DMS 273 (cell line): ENCODE measurements at regions not wholly inside any gene's neighbourhood (a gene's known extent, or its start where the extent isn't known, plus 50 kb on each side); places are given as distances from the start of the nearest gene placed in this dataset.

Experiments used
- DNase-seq: peaks from one replicate; lab custom pipeline; 2025; ENCODE audit not compliant: unreplicated experiment; lab: John Stamatoyannopoulos, UW

DNA sequence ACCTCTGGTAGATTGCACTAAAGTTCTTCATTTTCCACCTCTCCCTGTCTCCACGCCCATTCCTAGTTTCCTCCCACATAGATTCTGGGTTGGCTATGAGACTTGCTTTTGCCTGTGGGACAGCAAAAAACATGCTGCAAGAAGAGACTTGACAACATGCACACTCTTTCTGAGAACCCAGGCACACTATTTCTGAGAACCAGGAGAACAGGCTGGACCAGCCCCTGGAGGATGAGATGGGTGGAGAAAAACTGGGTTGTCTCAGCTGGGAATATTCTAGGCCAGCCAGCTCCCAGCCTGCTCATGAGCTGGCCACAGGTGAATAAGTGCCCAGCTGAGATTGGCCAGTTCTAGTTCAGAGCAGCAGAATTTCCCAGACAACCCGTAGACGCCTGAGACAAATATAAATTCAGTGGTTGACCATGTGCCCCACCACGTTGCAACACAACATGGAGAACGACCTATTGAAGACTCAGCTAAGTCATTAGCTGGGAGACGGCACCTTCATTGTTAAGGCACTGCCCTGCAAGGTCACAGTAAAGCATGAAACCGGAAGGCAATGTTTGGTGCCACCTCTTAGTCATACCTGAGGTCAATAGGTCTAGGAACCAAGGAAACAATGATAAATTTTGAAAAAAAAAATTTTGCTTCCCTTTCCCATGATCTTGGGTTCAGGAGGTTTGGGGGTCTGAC is 92.7 kb upstream of the AKR1E2 start:
- DNase-seq: no peak

DNA sequence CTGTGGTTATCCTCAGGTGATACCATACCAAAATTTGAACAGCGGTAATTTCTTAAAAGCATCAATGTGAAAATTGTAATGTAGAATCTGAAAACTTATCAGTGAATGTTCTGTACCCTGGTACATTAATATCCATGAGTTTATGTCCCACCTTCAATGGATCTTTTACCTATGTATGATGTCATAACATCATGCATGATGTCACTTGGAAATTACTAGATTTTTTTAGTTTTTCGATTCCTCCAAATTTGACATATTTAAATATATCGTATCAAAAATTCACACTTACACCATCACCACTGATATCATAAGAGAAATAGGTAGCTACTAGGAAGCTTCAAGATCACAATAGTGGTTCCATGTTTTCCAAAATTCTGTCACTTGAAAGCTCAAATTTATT is 95.0 kb upstream of the AKR1E2 start:
- no peak for DNase-seq

DNA sequence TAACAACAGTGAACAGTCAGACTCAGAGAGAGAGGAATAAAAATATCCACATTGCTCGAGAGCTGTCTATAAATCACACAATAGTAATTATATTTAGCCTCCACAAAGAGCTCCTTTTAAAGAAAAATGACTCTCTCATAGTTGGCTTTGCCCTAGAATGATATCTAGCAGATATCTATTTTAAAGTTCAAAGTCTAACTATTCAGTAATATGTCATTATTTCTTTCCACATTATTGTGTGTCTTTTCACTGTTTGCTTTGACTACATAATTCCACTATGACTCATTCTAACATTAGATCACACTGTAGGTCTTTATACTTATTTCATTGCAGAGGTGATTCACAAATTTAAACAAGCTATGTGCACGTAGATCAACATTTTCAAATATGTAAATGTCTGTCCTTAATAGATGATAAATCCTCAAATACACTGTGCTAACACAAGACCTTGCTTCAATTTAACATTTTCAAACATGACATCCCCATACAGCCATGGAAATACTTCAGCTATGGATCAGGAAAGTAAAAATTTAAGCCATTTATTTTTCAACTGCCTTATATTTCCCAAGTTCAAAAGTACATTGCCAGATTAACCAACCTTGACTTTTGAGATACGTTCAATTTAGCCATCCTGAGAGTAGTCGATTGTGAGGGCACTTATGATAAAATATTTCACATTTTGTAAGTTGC is 99.9 kb upstream of the AKR1E2 start:
- no peak for DNase-seq

DNA sequence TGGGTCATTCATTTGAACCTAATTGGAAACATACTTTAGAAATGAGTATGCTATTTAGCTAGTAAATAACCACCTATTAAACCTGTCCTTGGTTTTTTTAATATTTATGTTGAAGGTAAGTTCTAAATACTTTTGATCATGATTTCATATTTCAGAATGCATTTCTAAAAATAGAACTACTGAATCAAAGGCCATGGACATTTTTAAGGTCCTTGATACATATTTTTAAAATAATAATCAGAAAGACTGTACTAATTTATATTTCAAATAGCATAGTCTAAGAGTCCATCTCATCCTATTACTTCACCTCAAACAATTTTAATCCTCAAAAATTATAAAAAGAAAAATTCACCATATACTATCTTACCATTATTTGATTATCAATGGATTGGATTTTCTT is 102.1 kb upstream of the AKR1E2 start:
- DNase-seq: no peak

DNA sequence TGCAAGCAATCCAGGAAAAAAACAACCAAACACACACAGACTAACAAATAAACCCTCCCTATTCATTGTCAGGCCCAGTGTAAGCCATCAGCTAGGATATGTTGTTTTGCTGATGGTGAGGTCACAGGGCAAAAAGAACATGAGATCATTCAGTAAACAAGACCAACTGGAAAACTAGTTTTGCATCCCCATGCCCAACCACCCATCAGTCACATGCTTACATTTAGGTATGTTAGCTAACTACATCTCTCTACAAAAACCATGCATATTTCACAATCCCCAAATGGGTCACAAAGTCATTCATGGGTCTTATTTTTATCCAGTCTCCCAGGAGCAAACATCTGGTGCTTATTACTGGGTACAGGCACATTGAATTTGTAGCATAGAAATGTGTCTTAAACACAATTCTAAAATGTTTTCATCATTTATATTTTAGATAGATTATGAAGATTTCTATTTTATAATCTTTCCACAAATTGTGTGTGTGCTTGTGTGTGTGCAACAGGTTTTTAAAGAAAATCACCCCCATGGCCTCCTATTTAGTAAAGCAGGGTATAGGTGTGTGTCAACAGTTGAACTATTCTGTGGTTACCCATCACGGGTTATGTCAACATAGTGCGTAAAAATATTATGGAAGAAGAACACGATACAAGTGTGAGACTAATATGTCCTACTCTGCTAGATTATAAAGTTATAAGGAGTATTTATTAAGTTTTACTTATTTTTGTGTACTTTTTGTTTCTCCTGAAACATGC is 103.8 kb upstream of the AKR1E2 start:
- no peak for DNase-seq

DNA sequence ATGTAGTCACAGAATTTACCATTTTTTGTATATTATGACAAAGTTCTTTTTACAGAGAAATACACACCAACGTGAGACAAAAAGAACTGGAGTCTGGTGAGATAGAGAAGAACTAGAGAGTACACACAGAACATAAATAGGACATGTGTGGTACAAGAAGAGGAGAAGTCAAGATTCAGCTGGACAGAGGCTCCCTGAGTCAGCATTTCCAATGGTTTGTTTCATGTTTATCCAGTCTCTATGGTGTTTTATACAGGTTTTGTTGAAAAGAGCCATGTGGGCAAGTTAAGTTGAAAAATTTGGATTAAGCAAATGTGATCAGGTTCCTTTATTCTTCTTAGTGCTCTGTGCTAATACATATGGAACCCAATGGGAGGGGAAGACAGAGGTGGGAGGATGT is 105.5 kb upstream of the AKR1E2 start:
- DNase-seq: no peak

DNA sequence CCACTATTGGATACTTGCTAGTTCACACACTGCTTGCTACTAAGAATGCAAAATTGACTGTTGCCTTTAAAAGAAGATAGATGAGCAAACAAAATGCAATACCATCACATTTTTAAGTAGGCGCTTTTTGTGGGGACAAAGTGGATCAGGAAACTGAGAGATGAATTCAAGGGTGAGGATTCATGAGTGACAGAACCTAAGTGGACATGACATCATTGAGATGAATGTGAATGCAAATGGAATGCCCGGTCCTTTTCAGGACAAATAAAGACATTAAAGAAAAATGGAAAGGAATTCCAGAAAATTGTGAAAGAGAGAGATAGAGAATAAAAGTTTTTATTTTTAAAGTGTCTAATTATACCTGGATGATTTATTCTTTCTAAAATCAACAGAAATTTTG is 106.3 kb upstream of the AKR1E2 start:
- no peak for DNase-seq

DNA sequence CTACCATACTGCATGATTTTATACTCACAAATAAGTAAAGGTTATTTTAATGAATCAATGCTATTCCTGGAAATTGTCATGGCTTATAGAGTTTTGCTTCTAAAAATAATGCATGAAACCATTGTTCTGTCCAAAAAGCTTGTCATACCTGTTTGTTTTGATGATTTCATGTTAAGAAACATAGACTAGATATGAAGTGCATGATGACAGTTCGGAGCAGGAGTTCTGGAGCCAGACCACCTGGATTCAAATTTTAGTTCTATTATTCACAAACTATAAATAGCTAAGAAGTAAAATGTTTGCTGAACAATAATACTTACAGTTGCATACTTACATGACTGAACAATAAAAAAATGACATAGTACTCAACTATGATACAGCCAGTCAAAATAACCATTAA is 107.0 kb upstream of the AKR1E2 start:
- DNase-seq: no peak

DNA sequence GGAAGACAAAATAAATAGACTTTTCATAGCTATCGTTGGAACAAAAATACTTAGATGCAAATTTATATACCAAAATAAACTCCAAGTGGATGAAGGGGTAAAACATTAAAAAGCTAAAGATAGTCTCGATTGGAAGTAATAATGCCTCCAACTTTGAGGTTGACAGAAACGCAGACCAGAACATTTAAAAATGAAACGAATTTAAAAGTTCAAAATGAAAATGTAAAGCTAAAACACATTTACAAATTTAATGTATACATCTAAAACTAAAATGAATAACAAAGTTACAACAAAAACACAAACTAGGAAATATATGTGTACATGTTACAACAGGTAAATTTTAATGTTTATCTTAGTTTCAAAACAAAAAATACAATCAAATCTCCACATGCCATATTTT is 107.5 kb upstream of the AKR1E2 start:
- DNase-seq: no peak

DNA sequence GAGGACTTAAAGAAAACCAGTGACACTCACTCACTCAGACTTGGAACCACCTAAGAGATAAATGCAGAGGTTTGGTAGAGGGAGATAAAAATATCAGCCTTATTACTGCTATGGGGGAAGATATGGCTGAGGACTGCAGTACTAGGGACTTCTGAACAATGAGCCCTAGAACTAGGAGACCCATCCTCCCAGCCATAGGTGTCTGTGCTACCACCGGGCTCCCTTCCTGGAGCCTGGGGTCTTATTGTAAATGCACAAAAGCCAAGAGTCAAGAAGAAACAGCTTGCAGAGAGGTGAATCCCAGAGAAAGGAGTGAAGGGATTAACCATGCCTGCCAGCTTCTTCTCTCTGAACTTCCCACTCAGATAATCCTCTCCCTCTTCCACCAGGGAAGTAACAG is 108.3 kb upstream of the AKR1E2 start:
- no peak for DNase-seq

DNA sequence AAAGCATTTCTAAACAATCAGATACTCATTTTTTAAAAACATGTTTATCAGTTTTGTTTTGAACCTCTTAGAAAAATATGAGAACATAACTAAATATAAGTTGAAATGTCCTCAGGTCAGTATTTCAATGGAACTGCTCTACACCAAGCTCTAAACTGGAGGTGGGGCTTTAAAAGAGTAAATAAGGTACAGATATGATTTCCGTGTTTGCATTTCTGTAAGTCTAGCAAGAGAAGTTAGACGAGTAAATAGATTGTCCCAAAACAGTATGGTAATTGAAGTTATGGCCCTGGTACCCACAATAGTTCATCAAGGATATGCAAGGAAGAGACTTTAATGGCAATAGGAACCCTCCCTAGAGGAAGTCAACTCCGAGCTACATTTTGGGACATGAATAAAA is 115.1 kb upstream of the AKR1E2 start:
- no peak for DNase-seq

DNA sequence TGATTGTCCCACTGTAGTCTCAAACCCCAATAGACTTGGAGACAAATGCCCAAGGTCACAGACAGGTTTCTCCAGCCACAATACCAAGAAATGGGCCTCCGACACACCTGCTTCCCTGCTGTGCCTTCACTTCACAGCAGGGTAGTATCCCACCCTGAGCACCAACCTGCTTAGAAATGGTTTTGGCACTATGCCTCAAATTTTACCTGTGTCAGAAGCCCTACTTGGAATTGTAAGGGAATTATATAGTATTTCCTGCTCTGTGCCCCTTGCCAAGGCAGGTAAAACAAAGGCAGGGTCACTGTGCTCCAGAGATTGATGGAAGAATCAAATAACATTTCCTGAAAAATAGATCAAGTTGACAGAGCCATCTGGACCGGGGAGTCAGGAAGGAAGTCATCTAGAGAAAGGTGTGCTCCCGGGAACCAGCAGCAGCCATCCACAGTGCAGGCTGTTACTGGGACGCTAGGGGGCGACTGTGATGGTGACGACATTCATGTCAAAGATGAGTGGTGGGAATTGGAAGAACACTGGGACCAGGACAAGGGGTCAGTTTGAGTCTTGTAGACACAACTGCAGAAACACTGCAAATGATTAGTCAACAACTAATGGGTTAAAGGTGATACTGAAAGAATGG is 117.8 kb upstream of the AKR1E2 start:
- DNase-seq: peak; percentile 2

DNA sequence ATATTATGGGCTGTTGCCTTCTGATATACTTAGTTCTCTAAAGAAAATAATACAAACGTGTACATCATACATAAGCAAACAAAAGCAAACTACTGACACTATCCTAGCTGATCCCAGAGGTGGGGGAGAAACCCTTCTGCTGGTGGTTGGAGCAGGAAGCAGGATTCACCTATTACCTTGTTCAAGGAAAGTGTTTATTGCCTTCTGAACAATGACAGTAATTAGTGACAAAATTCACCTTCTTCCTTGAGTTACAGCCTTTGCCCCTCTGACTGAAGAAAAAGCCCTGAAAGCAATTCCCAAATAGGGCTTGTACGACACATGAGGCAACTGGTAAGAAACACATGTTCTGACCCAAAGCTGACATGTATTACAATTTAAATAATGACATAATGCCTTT is 118.8 kb upstream of the AKR1E2 start:
- DNase-seq: no peak

DNA sequence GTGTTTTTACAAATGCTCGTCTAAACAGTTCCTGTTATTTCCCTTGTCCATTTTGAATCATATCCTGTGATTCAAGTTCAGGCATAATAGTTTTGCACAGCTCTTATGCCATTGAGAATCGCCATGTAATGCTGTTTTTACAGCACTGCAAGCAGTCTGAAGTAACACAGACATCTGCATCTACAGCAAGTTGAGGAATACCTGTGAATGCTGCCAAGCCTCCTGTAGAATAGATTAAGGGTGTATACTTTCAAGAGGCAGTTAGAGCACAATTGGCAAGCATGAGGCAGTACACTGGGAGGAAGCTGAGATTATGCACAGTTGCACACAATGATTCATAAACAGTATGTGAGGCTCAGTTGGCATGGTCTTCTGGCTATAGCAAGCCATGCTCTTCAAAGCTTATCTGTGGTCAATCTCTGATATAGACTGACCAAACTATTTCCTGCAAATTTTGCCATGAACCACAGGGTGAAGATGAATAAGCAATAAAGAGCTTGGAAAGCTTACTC is 121.9 kb upstream of the AKR1E2 start:
- no peak for DNase-seq

DNA sequence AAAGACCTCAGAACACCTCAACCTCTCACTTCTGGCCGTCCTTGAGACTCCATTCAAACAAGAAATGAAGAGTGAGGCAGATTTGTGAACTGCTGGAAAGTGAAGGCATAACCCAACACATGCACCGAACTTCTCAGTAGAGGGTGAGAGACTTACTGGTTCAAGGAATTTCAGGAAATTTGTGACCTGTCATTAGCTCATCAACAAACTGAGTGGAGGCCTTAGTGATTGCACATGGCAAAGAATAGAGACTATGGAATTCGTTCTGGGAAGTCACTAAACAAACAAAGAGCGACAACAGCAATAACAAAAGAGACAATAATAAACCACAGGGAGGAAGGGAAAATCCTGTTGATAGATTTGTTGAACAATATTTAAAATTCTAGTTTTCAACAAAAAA is 125.0 kb upstream of the AKR1E2 start:
- no peak for DNase-seq

DNA sequence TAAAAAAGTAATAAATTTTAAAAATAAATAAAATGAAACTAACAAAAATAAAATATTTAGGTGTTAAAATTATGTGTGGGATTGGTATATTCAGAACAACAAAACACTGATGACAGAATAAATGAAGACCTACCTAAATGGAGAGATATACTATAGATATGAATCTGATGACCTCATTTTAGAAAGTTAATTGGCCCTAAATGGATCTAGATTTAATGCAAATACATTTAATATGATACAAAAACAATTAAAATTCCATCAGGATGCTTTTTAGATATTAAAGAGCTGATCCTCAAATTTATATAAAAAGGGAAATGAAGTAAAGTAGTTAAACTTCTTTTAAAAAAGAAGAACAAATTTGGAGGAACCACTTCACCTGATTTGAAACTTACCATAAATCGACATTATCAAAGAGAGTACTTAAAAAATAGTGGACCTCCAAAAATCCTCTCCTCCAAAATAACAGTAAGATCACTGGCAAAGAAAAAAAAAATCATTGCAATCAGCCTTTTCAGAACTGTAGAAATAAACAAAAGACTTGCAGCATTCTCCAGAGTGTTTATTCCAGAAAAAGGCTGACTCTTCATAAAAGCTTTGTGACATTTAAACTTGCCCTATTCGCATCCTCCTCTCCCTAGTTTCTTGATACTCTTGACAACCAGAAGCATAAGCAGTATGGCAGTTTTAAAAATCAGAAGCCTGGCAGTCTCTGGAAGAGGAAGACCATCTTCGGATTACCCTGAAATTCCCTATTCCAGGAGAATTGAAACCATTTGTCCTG is 125.9 kb upstream of the AKR1E2 start:
- DNase-seq: no peak

DNA sequence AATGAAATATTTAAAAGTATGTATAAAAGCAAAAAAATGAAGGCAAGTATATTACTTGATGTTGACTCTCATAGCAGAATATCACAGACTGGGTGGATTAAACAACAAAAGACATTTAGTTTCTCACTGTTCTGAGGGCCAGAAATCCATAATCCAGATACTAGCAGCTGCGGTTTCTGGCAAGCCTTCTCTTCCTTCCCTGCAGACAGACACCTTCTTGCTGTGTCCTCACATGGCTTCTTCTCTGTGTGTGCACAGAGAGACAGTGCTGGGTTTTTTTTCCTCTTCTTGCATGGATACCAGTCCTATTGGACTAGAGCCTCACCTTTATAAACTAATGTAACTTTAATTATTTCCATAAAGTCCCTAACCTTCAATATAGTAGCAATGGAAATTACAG is 127.9 kb upstream of the AKR1E2 start:
- peak; percentile 10 for DNase-seq

DNA sequence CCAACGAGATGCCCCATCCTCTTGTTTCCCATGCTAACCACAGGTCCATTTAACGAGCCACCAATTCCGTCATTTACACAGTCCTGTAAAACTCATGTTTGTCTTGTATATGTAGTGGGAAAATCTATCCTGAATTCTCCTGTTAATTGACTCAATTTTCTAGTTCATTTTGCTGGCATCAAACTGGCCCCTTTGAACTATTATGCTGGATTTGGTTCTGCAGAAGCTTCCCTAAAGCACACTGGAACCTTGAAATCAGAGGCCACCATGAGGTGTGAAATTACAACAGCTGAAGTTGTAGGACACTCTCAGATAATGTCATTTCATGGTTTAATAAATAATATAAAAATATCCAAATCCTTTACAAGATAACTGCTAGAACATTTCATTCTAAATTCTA is 129.8 kb upstream of the AKR1E2 start:
- no peak for DNase-seq

DNA sequence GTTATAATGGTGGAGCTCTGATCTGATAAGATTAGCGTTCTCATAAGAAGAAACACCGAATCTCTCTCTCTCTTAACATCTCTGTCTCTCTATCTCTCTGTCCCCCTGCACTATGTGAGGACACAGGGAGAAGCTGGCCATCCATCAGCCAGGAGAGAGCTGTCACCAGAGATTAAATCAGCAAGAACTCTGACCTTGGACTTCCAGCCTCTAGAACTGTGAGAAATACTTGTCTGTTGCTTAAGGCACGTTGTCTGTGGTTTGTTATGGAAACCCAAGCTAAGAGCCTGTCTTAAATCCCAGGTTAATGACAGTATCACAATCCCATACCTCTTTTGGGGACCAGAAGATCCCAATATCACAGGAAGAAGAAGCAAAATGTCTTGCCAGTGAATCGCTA is 132.0 kb upstream of the AKR1E2 start:
- no peak for DNase-seq

DNA sequence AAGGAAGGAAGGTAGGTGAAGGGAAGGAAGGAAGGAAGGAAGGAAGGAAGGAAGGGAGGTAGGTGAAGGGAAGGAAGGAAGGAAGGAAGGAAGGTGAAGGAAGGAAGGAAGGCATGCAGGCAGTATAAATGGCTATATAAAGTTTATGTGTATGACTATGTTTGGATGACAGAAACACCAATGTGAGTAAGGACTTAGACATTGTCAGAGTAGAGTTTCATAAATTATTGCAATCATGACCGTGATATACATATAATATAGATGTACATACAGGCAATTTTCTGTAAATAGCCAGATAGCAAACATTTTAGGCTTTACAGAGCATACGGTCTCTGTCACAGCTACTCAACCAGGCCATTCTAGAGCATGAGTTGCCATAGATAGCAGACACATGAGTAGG is 133.8 kb upstream of the AKR1E2 start:
- DNase-seq: no peak

DNA sequence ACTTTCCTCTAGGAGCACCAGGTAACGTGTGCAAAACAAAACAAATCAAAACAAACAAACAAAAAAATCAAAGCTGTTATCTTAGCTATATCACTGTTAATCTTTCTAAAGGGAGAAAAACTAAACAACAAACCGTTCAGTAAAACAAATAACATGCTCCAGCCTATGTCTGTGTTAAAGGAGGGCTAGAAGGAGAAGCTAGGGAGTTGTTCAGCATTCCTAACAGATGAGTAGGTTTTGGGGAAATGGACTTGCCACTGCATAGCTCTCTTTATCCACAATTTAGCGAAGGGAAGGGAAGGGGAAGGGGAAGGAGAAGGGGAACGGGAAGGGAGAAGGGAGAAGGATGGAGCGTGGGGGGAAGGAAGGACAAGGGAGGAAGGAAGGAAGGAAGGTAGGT is 134.2 kb upstream of the AKR1E2 start:
- DNase-seq: no peak
